MM.1S (cell line): ENCODE measurements at regions not wholly inside any gene's neighbourhood (a gene's known extent, or its start where the extent isn't known, plus 50 kb on each side); places are given as distances from the start of the nearest gene placed in this dataset.

ENCODE experiments used
- DNase-seq: peaks from one replicate; pipeline ENCODE4 v3.0.0-alpha.2; 2015
- H2AFZ ChIP-seq: fragments of 300-600 bp; sonication (generic); 2 replicates; pipeline ENCODE4 v1.6.0; 2016; ENCODE audit warnings: antibody characterized with exemption, low read length
- H3F3A ChIP-seq: fragments of 300-600 bp; sonication (generic); 2 replicates; pipeline ENCODE4 v1.6.1; 2016; ENCODE audit warnings: mild to moderate bottlenecking, antibody characterized with exemption, low read length, moderate library complexity, mixed read lengths; ENCODE audit not compliant: insufficient read depth
- H3K27ac ChIP-seq: fragments of 300-600 bp; sonication (generic); 2 replicates; pipeline ENCODE4 v1.5.1; 2016; ENCODE audit warnings: mild to moderate bottlenecking, low read length
- H3K27me3 ChIP-seq: fragments of 300-600 bp; sonication (generic); replicated peaks from 2 replicates; pipeline ENCODE4 v1.6.0; 2016; ENCODE audit warnings: low read length; ENCODE audit not compliant: insufficient read depth
- H3K36me3 ChIP-seq: fragments of 300-600 bp; sonication (generic); replicated peaks from 2 replicates; pipeline ENCODE4 v1.6.1; 2016; ENCODE audit warnings: mild to moderate bottlenecking, low read length, mixed read lengths; ENCODE audit not compliant: insufficient read depth
- H3K4me1 ChIP-seq: fragments of 300-600 bp; sonication (generic); 2 replicates; pipeline ENCODE4 v1.6.1; 2016; ENCODE audit warnings: low read length, mixed read lengths
- H3K4me2 ChIP-seq: fragments of 300-600 bp; sonication (generic); 2 replicates; pipeline ENCODE4 v1.6.0; 2016; ENCODE audit warnings: low read depth, low read length
- H3K4me3 ChIP-seq: fragments of 300-600 bp; sonication (generic); 2 replicates; pipeline ENCODE4 v1.5.1; 2016; ENCODE audit warnings: low read length, mixed read lengths
- H3K79me2 ChIP-seq: fragments of 300-600 bp; sonication (generic); 2 replicates; pipeline ENCODE4 v1.6.1; 2016; ENCODE audit warnings: mixed run types, low read length, mixed read lengths
- H3K9ac ChIP-seq: fragments of 300-600 bp; sonication (generic); 2 replicates; pipeline ENCODE4 v1.6.1; 2016; ENCODE audit warnings: low read length, mixed read lengths
- H3K9me2 ChIP-seq: fragments of 300-600 bp; sonication (generic); replicated peaks from 2 replicates; pipeline ENCODE4 v1.6.1; 2016; ENCODE audit warnings: mild to moderate bottlenecking, low read length, mixed read lengths; ENCODE audit not compliant: insufficient read depth
- H3K9me3 ChIP-seq: fragments of 300-600 bp; sonication (generic); replicated peaks from 2 replicates; pipeline ENCODE4 v1.6.1; 2016; ENCODE audit warnings: mild to moderate bottlenecking, low read length, mixed read lengths; ENCODE audit not compliant: insufficient read depth
- H4K20me1 ChIP-seq: fragments of 300-600 bp; sonication (generic); 2 replicates; pipeline ENCODE4 v1.6.1; 2016; ENCODE audit warnings: mild to moderate bottlenecking, low read length, moderate library complexity, mixed read lengths; ENCODE audit not compliant: insufficient read depth
- CTCF ChIP-seq: fragments of 300-600 bp; sonication (generic); IDR thresholded peaks from 2 replicates; pipeline ENCODE4 v1.5.1; 2016; ENCODE audit warnings: antibody characterized with exemption, low read length, mixed read lengths
- EZH2 ChIP-seq: fragments of 300-600 bp; sonication (generic); optimal IDR thresholded peaks from 2 replicates; pipeline ENCODE3; 2017; ENCODE audit warnings: low read depth, mild to moderate bottlenecking, antibody characterized with exemption, low read length, mixed read lengths
- EZH2phosphoT487 ChIP-seq: fragments of 300-600 bp; sonication (generic); IDR thresholded peaks from 2 replicates; pipeline ENCODE4 v1.6.1; 2018; ENCODE audit warnings: antibody characterized with exemption, low read length

GRCh38 chr16:65455761-65456160, 333.9 kb upstream of the CDH11 start:
- no peak for DNase-seq
- H3K79me2 ChIP-seq: no peaks in the 10 kb centered on the region
- TF ChIP-seq CTCF (no peak), EZH2 (no peak), EZH2phosphoT487 (no peak)

GRCh38 chr16:65453646-65454045, 331.8 kb upstream of the CDH11 start:
- H3K27me3 ChIP-seq: no peaks in the 10 kb centered on the region
- no peak for DNase-seq
- H3K36me3 ChIP-seq: no peaks in the 10 kb centered on the region
- TF ChIP-seq EZH2phosphoT487 (no peak), CTCF (no peak), EZH2 (no peak)
- H3K4me1 ChIP-seq: no peaks in the 10 kb centered on the region
- H3F3A ChIP-seq: no peaks in the 10 kb centered on the region
- no peak overlapping the region for H3K27ac ChIP-seq
- H3K4me3 ChIP-seq: no peak overlapping the region
- H3K9ac ChIP-seq: no peak overlapping the region
- H3K9me3 ChIP-seq: no peaks in the 10 kb centered on the region
- no peaks in the 10 kb centered on the region for H4K20me1 ChIP-seq
- no peaks in the 10 kb centered on the region for H3K79me2 ChIP-seq
- H2AFZ ChIP-seq: no peak overlapping the region
- H3K9me2 ChIP-seq: no peaks in the 10 kb centered on the region
- H3K4me2 ChIP-seq: no peak overlapping the region

More at GRCh38 chr16:65455761-65456160, 333.9 kb upstream of the CDH11 start:
- H3K27me3 ChIP-seq: no peaks in the 10 kb centered on the region
- no peaks in the 10 kb centered on the region for H3K9me3 ChIP-seq
- no peak overlapping the region for H3K4me3 ChIP-seq
- no peaks in the 10 kb centered on the region for H3K4me1 ChIP-seq
- no peak overlapping the region for H2AFZ ChIP-seq
- no peak overlapping the region for H3K9ac ChIP-seq
- H3K27ac ChIP-seq: no peak overlapping the region
- no peaks in the 10 kb centered on the region for H3F3A ChIP-seq
- no peaks in the 10 kb centered on the region for H4K20me1 ChIP-seq
- H3K4me2 ChIP-seq: no peak overlapping the region
- no peaks in the 10 kb centered on the region for H3K36me3 ChIP-seq
- H3K9me2 ChIP-seq: no peaks in the 10 kb centered on the region

GRCh38 chr16:65449526-65449925, 327.7 kb upstream of the CDH11 start:
- no peak overlapping the region for H2AFZ ChIP-seq
- H3K9me2 ChIP-seq: no peaks in the 10 kb centered on the region
- no peaks in the 10 kb centered on the region for H3F3A ChIP-seq
- H3K4me2 ChIP-seq: no peak overlapping the region
- no peak overlapping the region for H3K4me3 ChIP-seq
- H3K9ac ChIP-seq: no peak overlapping the region
- H3K36me3 ChIP-seq: no peaks in the 10 kb centered on the region
- DNase-seq: no peak
- H3K27me3 ChIP-seq: no peaks in the 10 kb centered on the region
- H3K4me1 ChIP-seq: no peaks in the 10 kb centered on the region
- no peak for TF ChIP-seq EZH2phosphoT487
- TF ChIP-seq CTCF: no peak
- no peak for TF ChIP-seq EZH2
- no peaks in the 10 kb centered on the region for H3K9me3 ChIP-seq
- H3K27ac ChIP-seq: no peak overlapping the region
- no peaks in the 10 kb centered on the region for H4K20me1 ChIP-seq
- H3K79me2 ChIP-seq: no peaks in the 10 kb centered on the region
